Stimulated activated CD8-positive, alpha-beta memory T cell treated with anti-CD3 and anti-CD28 coated beads, Interleukin-15, amount 100 ng/mL, for 24 hours (primary cell): ENCODE measurements at regions not wholly inside any gene's neighbourhood (a gene's known extent, or its start where the extent isn't known, plus 50 kb on each side); places are given as distances from the start of the nearest gene placed in this dataset.
"Not testable (repeated sequence)": the region's sequence is repeated elsewhere in the genome, so short reads cannot be mapped to it uniquely, and the experiment has no call there.

Source experiments
- DNase-seq: peaks from one replicate; pipeline ENCODE4 v3.0.0-alpha.2; 2020; ENCODE audit warnings: low read depth

GRCh38 chr5:56421246-56422075, 188.3 kb upstream of the ANKRD55 start:
- no peak for DNase-seq

DNA sequence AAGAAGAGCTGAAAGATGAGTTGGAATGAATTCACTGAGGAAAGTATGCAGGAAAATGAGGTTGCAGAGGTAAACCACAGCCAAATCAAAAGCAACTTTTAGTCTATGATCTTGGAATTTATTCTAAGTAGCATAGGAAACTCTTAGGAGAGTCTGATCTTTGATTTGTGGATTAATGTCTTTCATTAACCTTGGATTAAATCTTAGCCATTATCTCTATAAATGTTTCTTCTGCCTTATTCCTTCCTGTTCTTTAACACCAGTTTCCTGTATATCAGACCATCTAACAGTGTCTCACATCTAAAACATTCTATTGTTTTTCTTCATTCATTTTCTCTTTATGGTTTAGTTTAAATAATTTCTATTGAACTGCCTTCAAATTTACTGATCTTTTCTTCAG, 187.2 kb upstream of the ANKRD55 start:
- no peak for DNase-seq

GRCh38 chr5:56419667-56420066, 186.5 kb upstream of the ANKRD55 start:
- DNase-seq, result no peak

DNA sequence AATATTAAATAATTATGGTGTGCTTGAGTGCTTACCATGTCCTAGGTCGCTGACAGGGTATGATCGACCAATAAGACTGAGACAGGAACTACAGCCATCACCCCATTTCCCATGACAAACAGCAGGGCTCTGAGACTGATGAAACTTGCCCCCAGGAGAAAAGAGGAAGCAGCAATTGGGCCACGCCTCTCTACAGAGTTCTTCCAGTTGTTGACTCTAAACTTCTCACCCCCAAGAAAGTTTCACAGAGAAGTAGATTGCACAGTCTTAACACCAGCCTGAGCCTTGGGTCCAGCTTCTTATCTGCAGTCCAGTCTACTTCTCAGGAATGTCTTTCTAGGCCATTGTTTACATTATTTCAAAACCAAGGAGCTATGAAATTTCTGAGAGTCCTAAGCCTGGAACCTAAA, 182.2 kb upstream of the ANKRD55 start:
- no peak for DNase-seq

DNA sequence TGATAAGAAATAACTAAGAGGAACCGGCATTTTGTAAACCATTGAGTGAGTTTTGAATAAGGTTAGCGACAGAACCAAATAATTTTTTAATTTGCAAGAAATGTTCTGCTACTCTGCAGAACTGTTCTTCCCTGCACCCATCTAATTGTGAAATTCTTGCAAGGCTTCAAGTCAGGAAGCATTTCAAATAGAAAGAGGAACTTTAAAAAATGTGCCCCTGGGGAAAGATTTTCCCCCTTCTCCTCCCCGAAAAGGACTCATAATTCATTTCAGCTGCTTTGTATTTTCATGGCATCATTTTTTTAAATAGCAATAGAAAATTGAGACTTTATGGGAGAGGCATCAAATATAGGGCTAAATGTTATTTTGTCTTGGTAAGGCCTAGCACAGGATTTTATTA, 180.9 kb upstream of the ANKRD55 start:
- no peak for DNase-seq

- DNase-seq, result no peak
Measured at GRCh38 chr5:56413546-56413945, 180.4 kb upstream of the ANKRD55 start.

GRCh38 chr5:56412601-56413379, 179.7 kb upstream of the ANKRD55 start:
- no peak for DNase-seq

DNA sequence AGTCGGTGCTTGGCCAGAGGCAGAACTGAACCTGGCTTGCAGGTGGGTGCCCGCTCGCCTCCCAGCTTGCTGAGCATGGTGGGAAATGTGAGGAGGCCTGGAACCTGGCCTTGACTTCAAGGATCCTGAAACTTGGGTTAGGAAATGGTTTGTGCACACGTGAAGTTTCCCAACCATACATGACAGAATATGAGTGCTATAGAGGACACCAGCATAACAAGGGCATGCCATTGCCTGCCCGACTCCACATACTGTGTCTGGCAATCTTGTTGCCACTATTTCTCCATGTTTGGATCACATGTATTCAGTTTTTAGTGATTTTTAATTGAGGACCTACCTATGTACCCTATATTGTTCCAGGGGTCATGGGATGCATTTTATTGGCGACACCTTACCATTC, 177.6 kb upstream of the ANKRD55 start:
- DNase-seq, result no peak

DNA sequence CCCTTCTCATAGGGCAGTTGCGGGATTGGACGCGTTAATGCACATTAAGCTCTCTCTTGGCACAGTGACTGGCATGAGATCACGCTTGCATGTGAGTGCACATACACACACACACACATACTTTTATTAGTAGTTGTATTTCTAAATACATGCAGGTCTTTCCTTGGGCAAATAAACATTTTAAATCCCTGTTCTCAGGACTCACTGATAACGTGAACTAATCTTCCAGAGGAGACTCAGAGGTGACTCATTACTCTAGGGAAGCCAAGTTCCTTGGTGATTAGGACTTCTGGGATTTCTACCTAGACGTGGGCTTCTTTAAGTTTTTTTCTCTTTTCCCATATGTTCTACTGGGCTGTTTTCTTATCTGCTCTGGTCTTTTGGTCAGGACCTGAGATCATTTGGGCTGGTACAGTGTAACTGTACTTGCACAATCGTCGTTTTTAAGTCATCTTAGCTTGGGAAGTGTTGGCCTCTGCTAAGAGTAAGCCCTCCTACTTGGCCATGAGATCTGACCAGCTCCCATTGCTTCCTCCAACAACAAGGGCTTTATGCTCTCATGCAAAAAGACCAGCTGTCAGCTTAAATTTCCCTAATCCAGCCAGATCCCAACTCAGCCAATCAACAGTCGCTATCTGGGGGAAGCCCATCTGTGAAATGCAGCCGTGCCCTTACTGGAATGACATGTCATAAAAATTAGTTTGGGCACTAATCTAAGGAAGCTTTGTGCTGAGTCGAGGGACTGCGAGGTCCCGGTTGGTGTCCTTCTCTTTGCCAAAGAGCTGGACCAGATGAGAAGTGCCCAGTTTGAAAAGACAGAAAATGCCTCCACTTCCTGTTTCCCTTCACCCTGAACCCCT, 176.4 kb upstream of the ANKRD55 start:
- DNase-seq, result no peak

DNA sequence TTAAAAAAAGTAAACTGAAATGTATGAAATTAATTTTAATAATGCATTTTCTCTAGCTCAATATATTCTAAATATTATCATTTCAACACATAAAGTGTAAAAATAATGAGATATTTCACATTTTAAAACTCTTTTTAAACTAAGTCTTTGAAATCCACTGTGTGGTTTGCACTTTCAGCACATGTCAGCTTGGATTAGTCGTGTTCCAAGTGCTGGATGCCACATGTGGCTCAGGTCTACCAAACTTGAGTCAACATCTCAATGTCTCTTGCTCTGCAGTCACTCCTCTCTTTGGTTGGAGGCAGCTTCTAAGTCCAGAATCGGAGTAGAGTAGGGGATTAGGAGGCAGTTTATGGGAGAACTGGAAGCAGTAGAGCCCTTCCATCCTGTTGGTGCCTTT, 173.7 kb upstream of the ANKRD55 start:
- no peak for DNase-seq

- DNase-seq, result no peak
Measured at GRCh38 chr5:56406221-56406620, 173.1 kb upstream of the ANKRD55 start.

DNA sequence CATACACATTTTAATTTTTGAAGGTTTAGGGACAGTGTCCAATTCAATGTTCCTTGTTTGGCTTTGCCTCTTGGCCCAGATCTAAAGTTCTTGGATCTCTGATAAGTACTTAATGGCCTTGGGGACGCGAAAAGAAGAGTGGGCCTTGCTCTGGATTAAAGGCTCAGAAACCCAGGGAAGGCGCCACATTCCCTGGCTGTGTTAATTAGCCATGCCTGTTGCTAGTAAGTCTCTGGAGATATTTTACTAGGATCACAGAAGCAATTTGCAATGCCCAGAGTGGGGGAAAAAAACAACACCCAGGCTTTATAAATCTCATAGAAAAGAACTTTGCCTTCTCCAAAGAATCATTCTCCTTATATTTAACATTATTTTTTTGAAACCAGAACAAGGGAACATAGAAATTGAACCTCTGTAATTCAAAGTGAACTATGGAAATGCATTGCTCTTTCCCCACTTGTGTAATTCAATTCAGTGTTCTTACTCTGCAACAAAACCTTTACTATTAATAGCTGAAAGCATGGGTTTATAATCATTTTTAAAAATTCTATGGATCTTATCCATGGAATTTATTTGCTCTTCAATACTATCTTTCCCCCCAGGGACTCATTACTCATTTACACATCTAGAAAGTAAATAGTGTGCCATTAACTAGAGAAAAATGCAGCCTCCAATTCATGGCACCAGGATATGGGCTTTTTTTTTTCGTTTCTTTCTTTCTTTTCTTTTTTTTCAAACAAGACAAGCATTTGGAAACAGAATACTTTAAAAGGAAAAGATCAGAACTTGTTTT, 172.2 kb upstream of the ANKRD55 start:
- no peak for DNase-seq

GRCh38 chr5:56402266-56403220, 169.4 kb upstream of the ANKRD55 start:
- no peak for DNase-seq

- not testable (repeated sequence) for DNase-seq
Measured at GRCh38 chr5:56397796-56398195, 164.7 kb upstream of the ANKRD55 start.

- no peak for DNase-seq
Measured at GRCh38 chr5:56396634-56397033, 163.5 kb upstream of the ANKRD55 start.

DNA sequence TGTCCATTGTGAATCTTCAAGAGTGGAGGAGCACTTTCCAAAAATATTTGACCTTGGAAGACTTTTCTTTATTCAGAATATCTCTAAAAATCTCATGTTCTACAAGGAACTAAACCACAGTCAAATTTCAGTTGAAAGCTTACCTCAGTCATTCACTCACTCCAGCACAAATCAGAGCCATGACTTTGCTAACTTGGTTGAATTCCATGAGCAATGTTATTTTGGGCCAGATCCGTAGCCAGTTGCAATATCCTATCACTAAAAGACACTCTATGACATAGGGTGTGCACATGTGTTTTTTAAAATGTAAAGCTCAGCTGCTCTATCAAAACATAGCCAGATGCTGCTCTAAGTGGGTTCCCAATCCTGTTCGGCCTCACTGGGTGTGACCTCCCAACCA, 156.1 kb upstream of the ANKRD55 start:
- DNase-seq, result no peak

DNA sequence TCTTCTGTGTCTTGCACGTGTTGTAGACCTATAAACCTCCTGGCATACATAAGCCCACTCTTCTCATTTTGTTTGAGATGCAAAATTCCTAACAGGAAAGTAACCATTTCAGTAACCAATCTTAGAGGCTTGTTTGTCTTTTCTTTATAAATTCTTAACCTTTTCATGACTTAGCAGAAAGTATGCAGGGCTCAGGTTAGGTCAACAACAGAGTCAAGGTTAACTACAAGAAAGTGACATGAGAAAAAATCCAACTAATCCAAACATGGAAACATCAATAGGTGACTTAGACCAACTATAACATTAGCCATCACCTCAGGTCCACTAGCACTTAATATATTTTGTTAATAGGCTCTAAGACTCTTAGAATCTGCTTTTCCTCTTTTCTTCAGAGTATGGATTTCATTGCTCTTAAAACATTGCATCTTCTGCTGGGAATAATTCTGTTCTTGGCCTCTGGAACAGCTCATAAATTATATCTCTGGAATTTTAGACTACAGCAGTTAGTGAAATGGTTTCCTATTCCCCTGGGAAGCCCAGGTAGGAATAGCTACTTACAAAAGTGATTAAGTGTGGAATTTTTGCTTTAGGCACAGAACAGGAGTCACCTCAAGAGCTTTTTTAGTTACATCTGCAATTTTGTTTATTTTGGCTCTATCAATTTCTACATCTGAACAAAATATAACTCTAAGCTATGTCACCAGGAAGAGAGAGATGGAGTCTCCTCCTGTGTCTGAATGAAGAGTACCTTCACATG, 155.3 kb upstream of the ANKRD55 start:
- no peak for DNase-seq

- no peak for DNase-seq
Measured at GRCh38 chr5:56386046-56386445, 152.9 kb upstream of the ANKRD55 start.

DNA sequence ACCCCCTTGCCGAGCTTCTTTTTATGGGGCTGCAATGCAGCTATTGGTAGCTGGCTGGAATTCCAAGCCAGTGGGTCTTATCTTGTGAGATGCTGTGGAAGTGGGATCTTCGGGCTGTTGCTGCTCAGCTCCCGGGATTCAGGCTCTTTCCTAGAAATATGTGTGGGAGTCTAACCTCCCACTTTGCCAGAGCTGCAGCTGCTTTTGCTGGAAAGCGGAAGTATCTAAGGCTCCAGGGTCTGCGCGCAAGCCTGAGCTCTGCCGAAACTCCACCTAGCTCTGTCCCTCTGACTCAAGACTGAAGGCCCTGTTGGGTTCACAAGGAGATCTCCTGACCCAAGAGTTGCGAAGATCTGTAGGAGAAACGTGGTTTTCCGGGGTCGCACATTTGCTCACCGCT, 151.1 kb upstream of the ANKRD55 start:
- no peak for DNase-seq

- no peak for DNase-seq
Measured at GRCh38 chr5:56383761-56384160, 150.6 kb upstream of the ANKRD55 start.
